ENCODE measurements at regions not wholly inside any gene's neighbourhood (a gene's known extent, or its start where the extent isn't known, plus 50 kb on each side); places are given as distances from the start of the nearest gene placed in this dataset.

DNA sequence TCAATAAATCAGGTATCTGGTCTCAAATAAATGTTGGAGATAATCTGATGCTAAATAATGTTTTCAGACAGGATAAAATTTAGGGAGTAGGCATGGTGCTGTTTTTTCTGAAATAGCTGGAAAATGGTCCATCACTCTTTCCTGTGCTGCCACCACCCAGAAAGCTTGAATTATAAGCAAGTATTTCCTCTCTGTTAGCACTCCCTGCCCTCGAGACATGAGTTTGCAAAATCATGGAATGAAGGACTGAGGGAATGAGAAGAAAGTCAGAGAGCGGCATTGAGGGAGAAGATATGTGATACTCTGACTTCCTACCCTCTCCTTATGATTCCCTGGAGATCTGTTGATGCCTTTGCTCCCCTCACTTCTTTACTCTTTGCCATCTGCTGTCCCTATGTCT is 1095.7 kb downstream of the IGSF11 start:
- no peaks in the 10 kb centered on the region for H3K4me1 ChIP-seq
- H3K27me3 ChIP-seq = no peaks in the 10 kb centered on the region
- intact Hi-C loops (cut with DNase I; ENCODE audit: low total_unique reads) (no loop called here), in situ Hi-C loops (cut with MboI; ENCODE audit: low sequenced_read_pairs in 4 of 4) (no loop called here)
- ATAC-seq = no peak
- no peak overlapping the region for H3K27ac ChIP-seq
- no peaks in the 10 kb centered on the region for H3K36me3 ChIP-seq
- DNase-seq = no peak
- H3K9me3 ChIP-seq = no peaks in the 10 kb centered on the region
- no peak for TF ChIP-seq POLR2A (IDR thresholded peaks at IDR 0.05)
- TF ChIP-seq CTCF (IDR thresholded peaks at IDR 0.05 in 4 of 5, conservative IDR thresholded peaks at IDR 0.05 in 1 of 5) = no peak
- no peak overlapping the region for H3K4me3 ChIP-seq

DNA sequence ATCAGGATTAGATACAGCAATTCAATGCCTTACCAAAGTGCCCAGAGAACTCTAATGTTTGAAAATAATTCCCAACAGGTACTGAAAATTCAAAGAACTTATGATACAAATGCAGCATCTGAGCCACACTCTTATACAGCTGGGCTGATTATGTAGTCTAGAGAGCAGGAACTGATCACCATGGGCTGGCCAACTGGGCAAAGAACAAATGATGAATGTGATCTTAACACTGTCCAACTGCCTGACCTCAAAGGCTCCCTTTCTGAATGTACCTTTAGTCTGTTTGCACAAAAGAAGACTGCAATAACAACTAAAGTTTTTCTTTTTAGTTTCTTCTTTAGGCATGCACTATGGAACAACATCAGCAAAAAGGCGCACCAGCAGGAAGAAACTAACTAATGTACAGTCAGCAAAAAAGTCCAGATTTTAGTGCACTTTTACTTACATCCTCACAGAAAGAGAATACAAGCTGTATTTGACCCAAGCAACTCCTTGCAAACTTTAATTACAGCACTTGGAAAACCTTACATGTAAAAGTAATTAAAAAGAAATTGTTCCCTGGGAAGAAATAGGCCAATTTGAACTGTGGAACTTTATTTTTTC is 1095.1 kb downstream of the IGSF11 start:
- in situ Hi-C loops (cut with MboI; ENCODE audit: low sequenced_read_pairs in 4 of 4) (no loop called here), intact Hi-C loops (cut with DNase I; ENCODE audit: low total_unique reads) (no loop called here)
- Histone ChIP-seq H3K27ac (no peak overlapping the region), H3K27me3 (no peaks in the 10 kb centered on the region), H3K4me3 (no peak overlapping the region), H3K4me1 (no peaks in the 10 kb centered on the region), H3K9me3 (no peaks in the 10 kb centered on the region), H3K36me3 (no peaks in the 10 kb centered on the region)
- TF ChIP-seq CTCF (IDR thresholded peaks at IDR 0.05 in 4 of 5, conservative IDR thresholded peaks at IDR 0.05 in 1 of 5) (no peak), POLR2A (IDR thresholded peaks at IDR 0.05) (no peak)
- ATAC-seq (no peak), DNase-seq (no peak)

GRCh38 chr3:117941015-117941414 is 1093.6 kb downstream of the IGSF11 start:
- H3K27me3 ChIP-seq = no peaks in the 10 kb centered on the region
- H3K27ac ChIP-seq = no peak overlapping the region
- intact Hi-C loops (cut with DNase I; ENCODE audit: low total_unique reads) (no loop called here), in situ Hi-C loops (cut with MboI; ENCODE audit: low sequenced_read_pairs in 4 of 4) (no loop called here)
- no peaks in the 10 kb centered on the region for H3K9me3 ChIP-seq
- ATAC-seq (no peak), DNase-seq (no peak)
- no peaks in the 10 kb centered on the region for H3K4me1 ChIP-seq
- no peak overlapping the region for H3K4me3 ChIP-seq
- no peak for TF ChIP-seq CTCF (IDR thresholded peaks at IDR 0.05 in 4 of 5, conservative IDR thresholded peaks at IDR 0.05 in 1 of 5)
- H3K36me3 ChIP-seq = no peaks in the 10 kb centered on the region

DNA sequence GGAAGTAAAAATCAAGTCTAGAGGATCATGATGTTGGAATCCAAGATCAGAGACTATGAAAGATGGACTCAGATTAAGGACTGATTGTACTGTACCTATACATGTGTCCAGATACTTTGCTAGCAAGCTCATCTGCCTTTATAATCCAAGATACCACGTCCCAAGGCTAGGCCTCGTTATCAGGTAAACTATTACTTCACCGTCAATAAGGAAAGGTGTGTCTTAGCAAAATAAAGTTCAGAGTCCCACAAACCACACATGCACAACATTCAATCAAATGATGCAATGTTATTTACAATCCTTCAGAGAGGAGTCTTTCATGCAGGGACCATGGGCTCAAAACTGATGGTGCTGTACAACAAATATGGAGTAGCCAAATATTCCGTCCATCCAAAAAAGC is 1092.9 kb downstream of the IGSF11 start:
- no peak for TF ChIP-seq CTCF (IDR thresholded peaks at IDR 0.05 in 4 of 5, conservative IDR thresholded peaks at IDR 0.05 in 1 of 5)
- intact Hi-C loops (cut with DNase I; ENCODE audit: low total_unique reads) (no loop called here), in situ Hi-C loops (cut with MboI; ENCODE audit: low sequenced_read_pairs in 4 of 4) (no loop called here)
- Histone ChIP-seq H3K4me1 (no peaks in the 10 kb centered on the region), H3K27ac (no peak overlapping the region), H3K4me3 (no peak overlapping the region), H3K27me3 (no peaks in the 10 kb centered on the region), H3K36me3 (no peaks in the 10 kb centered on the region), H3K9me3 (no peaks in the 10 kb centered on the region)
- ATAC-seq = no peak
- DNase-seq = no peak

- Histone ChIP-seq H3K4me3 (no peak overlapping the region), H3K36me3 (no peaks in the 10 kb centered on the region), H3K9me3 (no peaks in the 10 kb centered on the region), H3K27ac (no peak overlapping the region), H3K4me1 (no peaks in the 10 kb centered on the region), H3K27me3 (no peaks in the 10 kb centered on the region)
- intact Hi-C loops (cut with DNase I; ENCODE audit: low total_unique reads) = no loop called here
- no peak for DNase-seq
- in situ Hi-C loops (cut with MboI; ENCODE audit: low sequenced_read_pairs in 4 of 4) = no loop called here
- ATAC-seq = no peak
- no peak for TF ChIP-seq CTCF (IDR thresholded peaks at IDR 0.05 in 4 of 5, conservative IDR thresholded peaks at IDR 0.05 in 1 of 5)
- no peak for TF ChIP-seq POLR2A (IDR thresholded peaks at IDR 0.05)
These were observed 1080.5 kb downstream of the IGSF11 start for GRCh38 chr3:117954131-117954530.

Measured in gastrocnemius medialis (tissue), 4 donors.